ENCODE measurements at regions not wholly inside any gene's neighbourhood (a gene's known extent, or its start where the extent isn't known, plus 50 kb on each side); places are given as distances from the start of the nearest gene placed in this dataset.

GRCh38 chr10:128263891-128264688 is 137.9 kb upstream of the MKI67 start:
- H3K9me3 ChIP-seq (ENCODE audit: control insufficient read depth, low read length) = no peaks in the 10 kb centered on the region
- ATAC-seq = peak; percentile 45 to 48
- intact Hi-C loops (cut with DNase I) = loop anchor here in 3 of 4 donors (10.0 kb wide), 1 partner anchor 261 kb away; no protein-coding TSS in a partner anchor
- WGBS = 33% methylated on average over 13 of the region's 13 CpGs
- H3K27ac ChIP-seq (ENCODE audit: low read length) = no peak overlapping the region
- peak; percentile 69 to 81 (median 78) for DNase-seq
- H3K4me1 ChIP-seq (ENCODE audit: control insufficient read depth, insufficient read depth, low read length) = no peaks in the 10 kb centered on the region
- H3K4me3 ChIP-seq (ENCODE audit: low read length) = no peak overlapping the region
- peaks cover 3% of the 10 kb centered on the region for H3K27me3 ChIP-seq (ENCODE audit: control insufficient read depth, insufficient read depth)

DNA sequence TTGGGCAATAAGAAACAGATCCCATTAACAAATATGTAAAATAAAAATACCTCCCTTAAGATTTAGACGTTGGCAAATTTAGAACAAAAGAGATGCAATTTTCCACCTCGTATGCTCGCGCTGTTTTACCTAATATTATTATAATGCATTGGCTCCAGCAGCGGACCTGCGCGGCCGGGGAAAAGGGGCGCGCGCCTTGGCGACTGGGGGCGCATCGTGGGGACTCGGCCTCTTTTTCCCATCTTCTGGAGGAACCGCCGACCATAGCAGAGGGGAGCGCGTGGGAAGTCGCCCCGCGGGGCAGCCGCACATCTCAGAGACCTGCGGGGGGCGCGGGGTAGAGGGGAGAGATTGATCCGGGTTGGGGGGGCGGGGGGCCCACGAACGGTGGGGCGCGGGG is 139.4 kb upstream of the MKI67 start:
- DNase-seq = no peak
- Histone ChIP-seq H3K4me3 (ENCODE audit: low read length) (no peak overlapping the region), H3K4me1 (ENCODE audit: control insufficient read depth, insufficient read depth, low read length) (no peaks in the 10 kb centered on the region), H3K27ac (ENCODE audit: low read length) (no peak overlapping the region), H3K27me3 (ENCODE audit: control insufficient read depth, insufficient read depth) (peaks cover 3% of the 10 kb centered on the region), H3K9me3 (ENCODE audit: control insufficient read depth, low read length) (no peaks in the 10 kb centered on the region)
- WGBS = 34% methylated on average over 32 of the region's 32 CpGs
- intact Hi-C loops (cut with DNase I) = loop anchor here (5.0 to 10.0 kb wide), 2 partner anchors 152 to 259 kb away; no protein-coding TSS in a partner anchor
- ATAC-seq = no peak

- 41% methylated on average over 5 of the region's 5 CpGs for WGBS
- no peaks in the 10 kb centered on the region for H3K9me3 ChIP-seq (ENCODE audit: control insufficient read depth, low read length)
- no peaks in the 10 kb centered on the region for H3K4me1 ChIP-seq (ENCODE audit: control insufficient read depth, insufficient read depth, low read length)
- ATAC-seq (peak in 1 of 2 donors; percentile 32), DNase-seq (no peak)
- no peak overlapping the region for H3K4me3 ChIP-seq (ENCODE audit: low read length)
- intact Hi-C loops (cut with DNase I) = loop anchor here (5.0 to 10.0 kb wide), 2 partner anchors 150 to 257 kb away; no protein-coding TSS in a partner anchor
- H3K27me3 ChIP-seq (ENCODE audit: control insufficient read depth, insufficient read depth) = peaks cover 3% of the 10 kb centered on the region
- H3K27ac ChIP-seq (ENCODE audit: low read length) = no peak overlapping the region
These were observed 141.4 kb upstream of the MKI67 start for GRCh38 chr10:128267581-128267980.

DNA sequence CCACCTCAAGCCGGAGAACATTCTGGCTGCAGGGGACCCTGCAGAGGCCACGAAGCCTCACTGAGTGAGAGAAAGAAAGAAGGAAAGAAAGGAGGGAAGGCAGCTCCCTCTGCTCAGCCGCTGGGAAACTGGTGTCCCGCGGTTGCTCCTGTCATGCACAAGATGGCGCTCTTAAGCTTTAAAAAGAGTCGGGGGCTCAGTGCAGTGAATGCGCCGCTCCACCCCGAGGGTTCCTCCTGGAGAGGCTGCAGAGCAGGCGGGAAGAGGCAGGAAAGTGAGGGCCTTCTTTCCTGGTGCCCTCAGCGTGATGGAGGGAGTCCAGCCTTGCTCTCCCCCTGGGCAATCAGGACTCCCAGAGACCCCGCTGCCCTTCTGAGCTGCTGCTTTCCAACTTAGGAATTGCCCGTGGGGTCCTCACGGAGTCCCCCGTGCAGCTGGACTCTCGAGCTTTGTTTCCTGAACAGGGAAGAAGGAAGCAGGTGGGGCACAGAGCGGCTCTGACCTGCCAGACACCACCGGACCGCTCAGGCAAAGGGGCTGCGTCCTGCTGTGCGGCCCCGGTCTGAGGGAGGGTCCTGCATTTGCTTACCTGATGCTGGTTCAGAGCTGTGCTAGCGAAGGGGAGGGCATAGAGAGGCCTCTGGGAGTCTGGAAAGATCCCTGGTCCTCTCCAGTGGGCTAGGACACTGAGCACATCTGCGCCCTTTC is 141.9 kb upstream of the MKI67 start:
- intact Hi-C loops (cut with DNase I) = loop anchor here (5.0 to 10.0 kb wide), 2 partner anchors 149 to 257 kb away; no protein-coding TSS in a partner anchor
- no peaks in the 10 kb centered on the region for H3K9me3 ChIP-seq (ENCODE audit: control insufficient read depth, low read length)
- 39% methylated on average over 25 of the region's 25 CpGs for WGBS
- peak; percentile 39 to 49 for ATAC-seq
- no peak overlapping the region for H3K27ac ChIP-seq (ENCODE audit: low read length)
- H3K4me1 ChIP-seq (ENCODE audit: control insufficient read depth, insufficient read depth, low read length) = no peaks in the 10 kb centered on the region
- peak; percentile 21 to 70 (median 60) for DNase-seq
- H3K27me3 ChIP-seq (ENCODE audit: control insufficient read depth, insufficient read depth) = peaks cover 3% of the 10 kb centered on the region
- H3K4me3 ChIP-seq (ENCODE audit: low read length) = no peak overlapping the region

DNA sequence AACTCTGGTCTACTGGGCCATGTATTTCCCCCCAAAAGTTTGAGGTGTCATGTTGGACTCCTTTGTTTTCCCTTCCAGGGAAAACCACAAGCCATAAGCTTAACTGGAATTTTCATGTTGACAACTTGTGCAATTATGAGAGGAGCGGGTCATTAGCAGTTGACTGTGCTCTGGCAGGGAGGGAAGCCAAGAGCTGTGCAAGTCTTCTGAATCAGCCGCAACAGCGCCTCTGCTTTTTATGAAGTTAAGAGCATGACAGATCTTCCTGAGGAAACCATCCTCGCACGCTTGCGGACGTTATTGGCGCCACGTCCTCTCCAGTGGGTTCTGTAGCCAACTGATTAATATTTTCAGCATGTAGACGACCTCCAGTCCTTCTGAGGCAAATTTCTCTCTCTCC is 148.7 kb upstream of the MKI67 start:
- peak; percentile 62 to 82 (median 64) for DNase-seq
- WGBS = 14% methylated on average over 10 of the region's 10 CpGs
- intact Hi-C loops (cut with DNase I) = no loop called here
- H3K27ac ChIP-seq (ENCODE audit: low read length) = no peak overlapping the region
- no peaks in the 10 kb centered on the region for H3K9me3 ChIP-seq (ENCODE audit: control insufficient read depth, low read length)
- H3K27me3 ChIP-seq (ENCODE audit: control insufficient read depth, insufficient read depth) = no peaks in the 10 kb centered on the region
- no peak overlapping the region for H3K4me3 ChIP-seq (ENCODE audit: low read length)
- peak; percentile 54 to 68 for ATAC-seq
- H3K4me1 ChIP-seq (ENCODE audit: control insufficient read depth, insufficient read depth, low read length) = no peaks in the 10 kb centered on the region

DNA sequence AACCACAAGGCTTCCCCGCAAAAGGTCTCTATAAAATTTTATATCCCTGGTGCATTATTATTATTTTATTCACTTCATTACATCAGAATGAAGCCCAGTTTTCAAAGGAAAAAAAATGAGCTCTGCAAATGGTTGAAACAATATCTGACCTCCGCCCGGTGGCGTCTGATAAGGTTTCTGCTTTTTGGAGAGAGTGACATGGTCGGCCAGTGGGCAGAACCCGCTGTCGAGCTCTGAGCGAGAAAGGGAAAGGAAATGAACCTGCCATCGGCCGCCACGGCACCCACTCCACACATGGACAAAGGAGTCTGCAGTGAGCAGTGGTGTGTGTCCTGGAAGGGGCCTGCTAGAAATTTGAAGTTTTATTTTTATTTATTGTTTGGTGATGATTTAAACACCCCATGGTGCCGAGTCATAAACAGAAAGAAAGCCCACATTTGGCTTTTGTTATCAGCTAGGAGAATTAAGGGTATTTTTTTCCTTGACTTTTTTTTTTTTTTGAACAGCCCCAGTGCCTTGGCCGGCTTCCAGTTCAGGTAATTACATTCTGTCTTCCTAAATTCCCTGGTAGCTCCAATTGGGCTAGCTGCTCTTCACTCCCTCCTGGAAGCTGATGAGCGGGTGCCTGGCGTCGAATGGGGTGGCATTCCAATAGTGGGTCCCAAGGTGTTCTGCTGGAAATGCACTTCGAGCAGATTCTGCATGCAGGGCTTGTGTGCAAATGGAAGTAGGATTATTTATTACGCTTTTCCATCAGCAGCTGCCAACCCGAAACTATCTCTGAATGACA is 149.4 kb upstream of the MKI67 start:
- no peaks in the 10 kb centered on the region for H3K4me1 ChIP-seq (ENCODE audit: control insufficient read depth, insufficient read depth, low read length)
- intact Hi-C loops (cut with DNase I) = no loop called here
- WGBS = 57% methylated on average over 19 of the region's 19 CpGs
- ATAC-seq = no peak
- H3K4me3 ChIP-seq (ENCODE audit: low read length) = no peak overlapping the region
- H3K9me3 ChIP-seq (ENCODE audit: control insufficient read depth, low read length) = no peaks in the 10 kb centered on the region
- H3K27me3 ChIP-seq (ENCODE audit: control insufficient read depth, insufficient read depth) = no peaks in the 10 kb centered on the region
- no peak overlapping the region for H3K27ac ChIP-seq (ENCODE audit: low read length)
- DNase-seq = no peak

DNA sequence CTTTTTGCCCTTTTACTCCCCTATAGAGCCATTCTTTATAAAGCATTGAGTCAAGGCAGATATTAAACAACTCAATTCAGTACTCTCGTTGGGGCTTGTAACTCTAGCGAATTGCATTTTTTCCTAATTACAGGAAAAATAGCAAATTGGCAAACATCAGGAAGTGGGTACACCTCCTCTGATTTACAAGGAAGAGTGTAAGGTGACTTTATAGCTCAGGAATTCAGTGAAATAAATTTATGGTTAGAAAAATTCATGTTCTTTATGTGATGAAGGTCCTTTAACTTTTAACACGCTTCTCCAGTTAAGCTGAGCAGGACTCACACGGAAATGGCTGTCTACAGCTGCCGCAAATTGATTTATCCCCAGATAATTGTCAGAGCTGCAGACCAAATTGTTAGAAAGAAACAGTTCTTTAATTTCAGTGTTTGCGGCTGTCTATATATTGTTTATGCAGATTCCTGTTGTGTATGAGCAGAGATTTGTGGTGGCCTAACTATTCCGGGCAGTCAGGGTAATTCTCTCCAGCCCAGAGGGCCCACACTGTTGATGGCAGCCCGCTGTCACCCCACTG is 151.1 kb upstream of the MKI67 start:
- intact Hi-C loops (cut with DNase I) = no loop called here
- ATAC-seq = no peak
- 72% methylated on average over 8 of the region's 8 CpGs for WGBS
- DNase-seq = no peak
- no peak overlapping the region for H3K27ac ChIP-seq (ENCODE audit: low read length)
- no peaks in the 10 kb centered on the region for H3K4me1 ChIP-seq (ENCODE audit: control insufficient read depth, insufficient read depth, low read length)
- no peaks in the 10 kb centered on the region for H3K27me3 ChIP-seq (ENCODE audit: control insufficient read depth, insufficient read depth)
- no peak overlapping the region for H3K4me3 ChIP-seq (ENCODE audit: low read length)
- no peaks in the 10 kb centered on the region for H3K9me3 ChIP-seq (ENCODE audit: control insufficient read depth, low read length)

GRCh38 chr10:128278362-128278761 is 152.1 kb upstream of the MKI67 start:
- intact Hi-C loops (cut with DNase I) = no loop called here
- no peak for DNase-seq
- 38% methylated on average over 7 of the region's 7 CpGs for WGBS

DNA sequence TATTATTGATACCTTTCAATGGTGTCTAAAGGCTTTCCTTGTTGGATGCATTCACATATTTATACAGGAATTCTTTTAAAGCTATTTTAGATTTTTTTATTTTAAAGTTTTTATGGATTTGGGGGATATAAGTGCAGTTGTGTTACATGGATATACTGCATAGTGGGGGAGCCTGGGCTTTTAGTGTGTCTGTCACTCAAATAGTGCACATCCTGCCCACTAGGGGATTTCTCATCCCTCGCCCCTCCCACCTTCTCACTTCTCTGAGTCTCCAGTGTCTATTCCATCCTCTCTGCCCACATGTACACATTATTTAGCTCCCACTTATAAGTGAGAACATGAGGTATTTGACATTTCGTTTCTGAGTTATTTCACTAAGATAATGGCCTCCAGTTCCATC is 154.0 kb upstream of the MKI67 start:
- Histone ChIP-seq H3K4me3 (ENCODE audit: low read length) (no peak overlapping the region), H3K9me3 (ENCODE audit: control insufficient read depth, low read length) (no peaks in the 10 kb centered on the region), H3K4me1 (ENCODE audit: control insufficient read depth, insufficient read depth, low read length) (no peaks in the 10 kb centered on the region), H3K27ac (ENCODE audit: low read length) (no peak overlapping the region), H3K27me3 (ENCODE audit: control insufficient read depth, insufficient read depth) (no peaks in the 10 kb centered on the region)
- 61% methylated on average over 2 of the region's 2 CpGs for WGBS
- ATAC-seq = no peak
- intact Hi-C loops (cut with DNase I) = no loop called here
- no peak for DNase-seq

More at GRCh38 chr10:128278362-128278761, 152.1 kb upstream of the MKI67 start:
- H3K9me3 ChIP-seq (ENCODE audit: control insufficient read depth, low read length) = no peaks in the 10 kb centered on the region
- ATAC-seq = no peak
- H3K4me1 ChIP-seq (ENCODE audit: control insufficient read depth, insufficient read depth, low read length) = no peaks in the 10 kb centered on the region
- no peak overlapping the region for H3K4me3 ChIP-seq (ENCODE audit: low read length)
- no peaks in the 10 kb centered on the region for H3K27me3 ChIP-seq (ENCODE audit: control insufficient read depth, insufficient read depth)
- no peak overlapping the region for H3K27ac ChIP-seq (ENCODE audit: low read length)

DNA sequence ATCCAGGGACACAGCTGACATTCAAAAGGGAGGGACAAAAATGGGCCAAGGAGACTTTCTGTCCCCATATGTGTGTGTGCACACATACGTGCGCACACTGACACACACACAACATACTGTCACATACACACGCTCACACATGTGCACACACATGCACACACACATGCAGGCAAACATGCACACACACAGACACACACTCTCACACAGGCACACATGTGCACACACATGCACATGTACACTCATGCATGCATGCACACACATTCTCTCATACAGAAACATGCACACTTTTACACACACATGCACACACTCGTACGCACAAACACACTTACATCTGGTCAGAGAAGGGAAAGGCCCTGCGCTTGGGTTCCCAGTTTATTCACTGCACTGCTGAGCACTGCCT is 155.1 kb upstream of the MKI67 start:
- intact Hi-C loops (cut with DNase I) = no loop called here
- DNase-seq = no peak
- no peaks in the 10 kb centered on the region for H3K27me3 ChIP-seq (ENCODE audit: control insufficient read depth, insufficient read depth)
- no peaks in the 10 kb centered on the region for H3K9me3 ChIP-seq (ENCODE audit: control insufficient read depth, low read length)
- no peak overlapping the region for H3K27ac ChIP-seq (ENCODE audit: low read length)
- no peaks in the 10 kb centered on the region for H3K4me1 ChIP-seq (ENCODE audit: control insufficient read depth, insufficient read depth, low read length)
- no peak for ATAC-seq
- H3K4me3 ChIP-seq (ENCODE audit: low read length) = no peak overlapping the region
- 84% methylated on average over 6 of the region's 6 CpGs for WGBS
